ENCODE measurements at regions not wholly inside any gene's neighbourhood (a gene's known extent, or its start where the extent isn't known, plus 50 kb on each side); places are given as distances from the start of the nearest gene placed in this dataset.
A peak's percentile ranks its signal among the peaks of the same experiment; 100 is the strongest.

- no peak for DNase-seq
- intact Hi-C loops (cut with DNase I), result no loop called here
These were observed 73.1 kb upstream of the RMDN2 start for GRCh38 chr2:37851828-37852584.

DNA sequence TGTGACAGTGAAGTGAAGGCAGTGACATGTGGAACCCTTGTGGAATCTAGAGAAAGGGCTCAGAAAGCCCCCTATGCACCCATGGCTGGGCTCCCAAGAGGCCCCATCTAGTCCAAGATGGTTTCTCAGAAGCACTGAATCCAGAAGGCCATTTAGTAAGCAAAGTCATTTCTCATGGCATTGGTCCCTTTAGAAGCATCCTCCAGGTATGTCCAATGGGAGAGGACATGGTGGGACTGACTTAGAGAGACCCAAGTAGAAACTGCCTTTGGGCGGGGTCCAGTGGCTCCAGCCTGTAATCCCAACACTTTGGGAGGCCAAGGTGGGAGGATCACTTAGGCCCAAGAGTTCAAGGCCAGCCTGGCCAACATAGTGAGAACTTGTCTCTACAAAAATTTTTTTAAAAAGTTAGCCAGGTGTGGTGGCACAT lies 72.5 kb upstream of the RMDN2 start:
- intact Hi-C loops (cut with DNase I), result no loop called here
- DNase-seq, result no peak

DNA sequence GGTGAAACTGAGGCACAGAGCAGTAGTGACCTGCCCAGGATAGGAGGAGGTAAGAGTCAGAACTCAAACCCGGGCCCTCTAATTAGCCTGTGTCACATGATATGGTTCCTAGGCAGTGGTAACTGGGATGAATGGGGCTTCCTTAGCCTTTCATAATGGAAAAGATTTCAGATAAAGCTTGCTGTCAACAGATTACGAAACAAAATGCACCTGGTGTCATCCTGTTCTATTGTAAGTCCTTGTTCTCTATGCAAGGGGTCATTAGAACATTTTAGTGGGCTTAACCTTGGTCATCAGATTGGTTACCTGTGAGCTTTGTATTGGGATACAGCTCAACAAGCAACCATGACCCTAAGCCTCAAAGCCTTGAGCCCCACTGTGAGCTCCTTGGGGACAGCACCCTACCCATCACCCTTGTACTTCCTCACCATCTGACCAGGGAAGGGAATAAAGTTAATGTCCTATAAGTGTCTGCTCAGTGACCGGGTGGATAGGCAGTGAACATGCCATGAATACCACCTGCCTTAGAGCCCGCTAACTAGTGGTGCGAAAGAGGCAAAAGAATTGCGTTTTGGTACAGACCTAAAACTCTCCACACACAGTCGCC lies 70.3 kb upstream of the RMDN2 start:
- no peak for DNase-seq
- intact Hi-C loops (cut with DNase I), result no loop called here

GRCh38 chr2:37855283-37856041 lies 69.6 kb upstream of the RMDN2 start:
- intact Hi-C loops (cut with DNase I), result no loop called here
- peak in 14 of 42 donors; percentile 6 to 32 (median 15) for DNase-seq

DNA sequence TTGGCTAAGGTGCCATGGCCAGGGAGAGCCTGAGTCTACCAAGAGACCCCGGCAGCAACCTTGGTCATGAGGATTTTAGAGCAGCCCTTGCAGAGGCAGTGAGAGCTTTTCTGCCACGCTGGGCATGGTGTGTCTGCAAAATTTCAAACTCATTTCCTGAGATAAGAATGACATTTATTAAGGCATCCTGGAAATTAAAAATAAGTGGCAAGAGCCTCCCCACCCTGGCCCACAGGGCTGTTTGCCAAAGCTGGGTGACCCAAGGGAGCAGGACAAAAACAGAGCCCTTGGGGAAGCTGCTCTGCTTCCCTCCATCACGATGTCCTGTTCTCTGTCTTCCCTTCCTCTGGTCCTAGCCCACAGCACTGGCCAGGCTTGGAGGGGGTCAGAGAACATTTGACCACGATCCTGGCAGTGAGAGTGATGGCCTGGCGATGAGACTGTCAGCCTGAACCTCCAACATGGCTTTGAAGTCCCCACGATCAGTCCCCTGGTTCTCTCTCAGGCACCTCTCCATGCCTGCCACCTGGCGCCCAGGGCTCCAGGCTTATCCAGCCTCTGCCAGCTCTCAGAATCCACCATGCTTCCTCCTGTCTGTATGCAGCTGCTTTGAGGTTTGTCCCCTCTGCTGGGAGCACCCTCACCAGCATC lies 68.9 kb upstream of the RMDN2 start:
- intact Hi-C loops (cut with DNase I), result no loop called here
- DNase-seq, result no peak

DNA sequence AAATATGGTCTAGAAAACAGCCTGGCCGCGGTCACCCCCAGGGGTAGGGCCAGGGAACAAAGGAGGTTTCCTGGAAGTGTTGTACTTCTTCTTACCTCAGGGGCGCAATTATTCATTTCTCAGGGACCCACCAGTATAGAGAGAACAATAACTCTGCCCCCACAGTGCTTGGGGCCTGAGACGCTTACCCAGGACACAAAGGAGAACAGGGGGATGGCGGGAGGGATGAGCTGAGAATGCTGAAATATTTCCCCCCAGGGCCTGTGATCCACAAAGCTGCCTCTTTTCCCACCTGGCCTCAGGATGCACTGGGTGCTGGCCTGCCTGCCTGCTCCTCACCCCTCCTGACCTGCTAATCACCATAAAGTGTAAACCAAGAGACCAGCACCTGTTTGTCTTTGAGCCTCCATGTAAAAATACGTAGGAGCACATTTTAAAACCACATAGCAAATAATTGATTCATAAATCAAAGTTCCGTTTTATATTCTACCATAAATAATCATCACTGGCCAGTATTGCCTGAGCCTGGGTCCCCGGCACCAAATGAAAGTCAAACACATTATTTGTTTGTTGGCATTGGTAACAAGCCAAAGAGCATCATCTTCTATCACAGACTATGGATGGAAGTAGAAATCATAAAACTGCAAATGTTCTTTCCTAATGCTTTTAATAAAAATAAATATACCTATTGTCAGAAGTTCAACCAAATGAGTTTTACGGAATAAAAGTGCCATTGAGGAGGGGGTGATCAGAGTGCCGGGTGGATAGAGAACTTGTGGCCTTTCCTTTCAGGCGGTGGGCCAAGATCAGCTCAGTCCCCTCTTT lies 67.3 kb upstream of the RMDN2 start:
- intact Hi-C loops (cut with DNase I), result no loop called here
- no peak for DNase-seq

DNA sequence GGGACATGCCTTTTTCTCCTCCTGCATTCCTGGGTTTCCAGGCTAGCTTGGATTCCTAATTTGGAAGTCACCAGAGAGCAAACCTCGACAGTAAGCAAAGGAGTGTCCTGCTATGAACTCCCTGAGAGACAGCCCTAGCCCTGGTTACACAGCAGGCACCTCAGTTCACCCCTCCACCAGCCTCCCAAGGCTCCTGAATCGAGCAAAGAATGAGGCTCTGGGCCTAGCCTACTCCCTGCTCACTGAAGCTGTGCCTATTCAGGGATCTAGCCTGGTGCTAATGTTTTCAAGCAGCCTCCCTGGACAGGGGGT lies 66.7 kb upstream of the RMDN2 start:
- intact Hi-C loops (cut with DNase I), result no loop called here
- DNase-seq, result no peak

DNA sequence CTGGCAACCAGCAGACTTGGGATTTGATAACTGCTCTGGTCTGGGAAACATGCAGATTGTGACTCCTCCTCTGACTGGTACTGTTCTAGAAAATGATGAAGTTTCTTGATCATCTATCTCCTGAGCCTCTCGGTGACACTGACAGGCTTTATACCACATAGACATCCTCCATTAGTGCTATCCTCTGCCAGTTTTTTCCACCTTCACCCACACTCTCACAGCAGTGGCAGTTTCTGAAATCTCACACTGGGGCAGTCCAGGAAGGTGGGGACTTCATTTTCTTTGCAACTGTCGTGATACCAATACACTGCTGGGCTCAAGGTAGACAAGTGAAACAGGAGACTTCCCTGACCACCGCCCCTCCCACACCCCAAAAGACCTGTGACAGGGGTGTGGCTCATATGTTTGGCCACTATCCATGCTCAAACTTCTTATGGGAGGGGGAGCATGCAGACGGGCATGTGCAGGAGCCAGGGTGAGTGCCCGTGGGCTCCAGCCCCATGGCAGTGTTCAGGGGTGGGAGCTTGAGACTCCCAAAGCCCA lies 66.3 kb upstream of the RMDN2 start:
- DNase-seq, result peak in 1 of 42 donors; percentile 5
- intact Hi-C loops (cut with DNase I), result no loop called here

DNA sequence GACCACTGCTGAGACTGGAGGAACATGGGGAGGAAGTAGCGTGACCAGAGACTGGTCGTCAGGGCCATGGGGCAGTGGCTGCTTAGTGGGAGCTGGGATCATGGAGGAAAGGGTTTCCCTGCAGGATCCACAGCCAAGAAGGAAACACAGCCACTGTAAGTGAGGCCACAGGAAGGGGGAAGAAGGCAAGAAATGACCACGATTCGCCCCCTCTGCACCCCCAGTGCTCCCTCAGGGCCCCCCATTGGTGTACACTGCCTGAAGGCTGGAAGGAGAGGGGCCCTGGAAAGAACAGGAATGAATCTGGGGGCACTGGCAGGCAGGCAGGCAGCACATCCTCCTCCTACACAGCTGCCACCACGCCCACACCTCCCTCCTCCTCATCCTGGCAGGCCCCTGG lies 62.5 kb upstream of the RMDN2 start:
- intact Hi-C loops (cut with DNase I), result no loop called here
- no peak for DNase-seq

DNA sequence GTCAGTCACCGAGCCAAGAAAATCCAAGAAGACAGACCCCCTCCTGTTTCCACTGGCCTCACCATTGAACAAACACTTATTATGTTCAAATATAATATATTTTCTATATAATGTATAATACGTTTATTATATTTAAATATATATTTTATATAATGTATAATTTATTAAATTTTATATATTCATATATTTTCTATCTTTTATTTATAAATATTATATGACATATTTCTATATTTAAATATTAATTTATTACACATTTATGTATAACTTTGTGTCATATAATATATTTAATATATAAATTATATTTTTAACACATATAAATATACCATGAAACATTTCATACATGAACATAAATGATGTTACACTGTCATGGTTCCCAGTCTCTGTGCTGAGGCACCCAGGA lies 60.9 kb upstream of the RMDN2 start:
- DNase-seq, result no peak
- intact Hi-C loops (cut with DNase I), result no loop called here

GRCh38 chr2:37865640-37866039 lies 59.4 kb upstream of the RMDN2 start:
- intact Hi-C loops (cut with DNase I), result no loop called here
- no peak for DNase-seq

- DNase-seq, result no peak
- intact Hi-C loops (cut with DNase I), result no loop called here
These were observed 58.7 kb upstream of the RMDN2 start for GRCh38 chr2:37866171-37866934.

- intact Hi-C loops (cut with DNase I), result no loop called here
- no peak for DNase-seq
These were observed 57.9 kb upstream of the RMDN2 start for GRCh38 chr2:37867166-37867565.

DNA sequence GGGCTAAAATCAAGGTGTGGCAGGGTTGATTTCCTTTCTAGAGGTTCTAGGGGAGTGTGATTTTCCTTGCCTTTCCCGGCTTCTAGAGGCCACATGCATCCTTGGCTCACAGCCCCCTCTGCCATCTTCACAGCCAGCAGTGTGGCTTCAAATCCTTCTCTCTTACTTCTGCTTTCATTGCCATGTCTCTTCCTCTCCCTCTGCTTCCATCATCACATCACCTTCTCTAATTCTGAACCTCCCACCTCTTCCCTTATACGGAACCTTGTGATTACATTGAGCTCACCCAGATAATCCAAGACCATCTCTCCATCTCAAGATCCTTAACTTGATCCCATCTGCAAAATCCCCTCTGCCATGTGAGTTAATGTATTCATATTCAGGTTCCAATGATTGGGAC lies 56.2 kb upstream of the RMDN2 start:
- intact Hi-C loops (cut with DNase I), result no loop called here
- DNase-seq, result no peak

DNA sequence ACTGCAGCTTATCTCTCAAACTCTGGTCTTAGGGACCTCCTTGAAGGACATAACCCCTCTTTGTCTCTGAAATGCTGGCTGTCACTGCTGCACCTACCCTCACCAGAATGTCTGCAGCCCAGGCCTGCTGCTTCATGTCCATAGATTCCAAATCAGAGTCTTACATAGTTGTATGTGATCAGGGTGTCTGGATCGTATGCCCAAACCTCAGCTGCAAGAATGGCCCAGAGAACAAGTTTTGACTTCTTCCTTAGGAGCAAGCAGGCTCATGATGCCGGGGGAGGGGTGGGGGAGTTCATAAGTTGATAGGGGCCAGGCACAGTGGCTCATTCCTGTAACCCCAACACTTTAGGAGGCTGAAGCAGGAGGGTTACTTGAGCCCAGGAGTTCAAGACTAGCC lies 55.8 kb upstream of the RMDN2 start:
- intact Hi-C loops (cut with DNase I), result no loop called here
- no peak for DNase-seq

GRCh38 chr2:37869771-37870170 lies 55.3 kb upstream of the RMDN2 start:
- no peak for DNase-seq
- intact Hi-C loops (cut with DNase I), result no loop called here

DNA sequence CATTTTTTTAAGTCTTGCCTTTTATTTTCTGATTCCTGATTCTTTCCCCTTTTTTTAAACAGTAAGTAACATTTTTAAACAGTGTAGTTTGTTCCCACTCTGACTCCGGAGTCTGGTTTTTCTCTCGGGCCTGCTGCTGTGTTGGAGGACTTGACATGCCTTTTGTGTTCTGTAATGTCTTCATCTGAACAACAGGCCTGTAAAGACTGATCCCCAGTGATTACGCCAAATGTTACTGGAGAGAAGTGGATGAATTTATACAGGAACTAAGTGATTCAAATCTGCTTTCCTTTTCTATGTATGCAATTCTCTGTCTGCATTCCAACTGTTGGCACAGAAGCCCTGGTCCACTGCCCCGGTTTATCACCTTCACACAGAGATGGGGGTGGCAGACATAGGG lies 54.3 kb upstream of the RMDN2 start:
- DNase-seq, result no peak
- intact Hi-C loops (cut with DNase I), result no loop called here
